H1 (cell line): ENCODE measurements at regions not wholly inside any gene's neighbourhood (a gene's known extent, or its start where the extent isn't known, plus 50 kb on each side); places are given as distances from the start of the nearest gene placed in this dataset.

Experiments
- CTCF ChIA-PET: fragments of 300-600 bp; sonication (Branson Sonifier 250); formaldehyde crosslinking; loops from one replicate; lab custom pipeline; 2021; ENCODE audit not compliant: partially characterized antibody; lab: Charles Lee
- POLR2A ChIA-PET: fragments of 300-600 bp; sonication (Branson Sonifier 250); formaldehyde crosslinking; loops from one replicate; lab custom pipeline; 2021; ENCODE audit warnings: inconsistent platforms; ENCODE audit not compliant: partially characterized antibody; lab: Charles Lee
- DNase-seq, 2 experiments: peaks; one replicate each; pipeline versions ENCODE4 v3.0.0 to v3.0.0-alpha.2; 2010 to 2022; ENCODE audit warnings: low spot score in 2 of 2, low read depth in 1 of 2, mixed read lengths in 1 of 2
- FAIRE-seq: peaks from 2 replicates; lab custom pipeline; 2011; peaks lifted over from hg19 to GRCh38; lab: Jason Lieb, UNC
- H2AFZ ChIP-seq: 2 replicates; pipeline ENCODE4 v1.8.1; 2012; ENCODE audit warnings: low read length, inconsistent platforms
- H2AK5ac ChIP-seq: 2 replicates; pipeline ENCODE4 v1.6.1; 2013; ENCODE audit warnings: low read depth, low read length
- H2BK120ac ChIP-seq: replicated peaks from 2 replicates; pipeline ENCODE3; 2013; ENCODE audit warnings: low read depth, low read length, inconsistent platforms
- H2BK12ac ChIP-seq: 2 replicates; pipeline ENCODE4 v1.6.1; 2013; ENCODE audit warnings: low read depth, low read length
- H2BK15ac ChIP-seq: 2 replicates; pipeline ENCODE4 v1.6.1; 2013; ENCODE audit warnings: low read length
- H2BK20ac ChIP-seq: 2 replicates; pipeline ENCODE4 v1.6.1; 2013; ENCODE audit warnings: low read length
- H2BK5ac ChIP-seq: 2 replicates; pipeline ENCODE4 v1.6.1; 2013; ENCODE audit warnings: low read depth, low read length
- H3K14ac ChIP-seq: 2 replicates; pipeline ENCODE4 v1.6.1; 2013; ENCODE audit warnings: inconsistent platforms; ENCODE audit not compliant: insufficient read length
- H3K18ac ChIP-seq: 2 replicates; pipeline ENCODE4 v1.6.1; 2013; ENCODE audit warnings: low read length; ENCODE audit errors: extremely low read depth
- H3K23ac ChIP-seq: 2 replicates; pipeline ENCODE4 v1.6.1; 2013; ENCODE audit warnings: inconsistent platforms; ENCODE audit not compliant: insufficient read length
- H3K23me2 ChIP-seq: 2 replicates; pipeline ENCODE4 v1.6.1; 2013; ENCODE audit warnings: low read depth, low read length
- H3K27ac ChIP-seq: 2 replicates; pipeline ENCODE4 v1.6.1; 2011; ENCODE audit warnings: low read depth, low read length, inconsistent platforms
- H3K27me3 ChIP-seq, 4 experiments: replicated peaks in 1 of 4; 1 replicate in 1 of 4; 2 replicates in 3 of 4; pipeline versions ENCODE4 v1.6.1 to v1.8.1; 2011 to 2013; ENCODE audit warnings: low read length in 3 of 4, mild to moderate bottlenecking in 3 of 4, inconsistent platforms in 2 of 4, mixed read lengths in 2 of 4, moderate library complexity in 1 of 4; ENCODE audit not compliant: control insufficient read depth in 3 of 4, insufficient read depth in 3 of 4; ENCODE audit errors: extremely low read depth in 1 of 4
- H3K36me3 ChIP-seq, 4 experiments: 2 replicates each; pipeline versions ENCODE4 v1.6.1 to v1.8.1; 2011 to 2013; ENCODE audit warnings: mild to moderate bottlenecking in 4 of 4, low read length in 3 of 4, moderate library complexity in 2 of 4, control low read depth in 1 of 4, inconsistent platforms in 1 of 4; ENCODE audit not compliant: insufficient read depth in 4 of 4, control insufficient read depth in 2 of 4
- H3K4ac ChIP-seq: replicated peaks from 2 replicates; pipeline ENCODE3; 2013; ENCODE audit warnings: low read length, low read depth, mixed read lengths, inconsistent platforms; ENCODE audit not compliant: insufficient read length
- H3K4me1 ChIP-seq, 4 experiments: replicated peaks in 1 of 4; 1 replicate in 1 of 4; 2 replicates in 3 of 4; pipeline versions ENCODE4 v1.6.1 to v1.8.1; 2011 to 2013; ENCODE audit warnings: low read length in 3 of 4, inconsistent platforms in 2 of 4, mixed read lengths in 1 of 4; ENCODE audit not compliant: insufficient read depth in 4 of 4, control insufficient read depth in 3 of 4
- H3K4me2 ChIP-seq, 2 experiments: 2 replicates each; pipeline versions ENCODE4 v1.6.1 to v1.8.1; 2011 to 2013; ENCODE audit warnings: low read depth in 2 of 2, low read length in 2 of 2, control low read depth in 1 of 2, inconsistent platforms in 1 of 2, mild to moderate bottlenecking in 1 of 2; ENCODE audit not compliant: insufficient read depth in 1 of 2
- H3K4me3 ChIP-seq, 4 experiments: fragments of 200-600, 300-600 bp in 1 of 4; sonication (generic), shearing (Covaris generic), sonication (Bioruptor Twin) in 1 of 4; 2 replicates each; pipeline versions ENCODE4 v1.5.1 to v1.8.1; 2011 to 2016; ENCODE audit warnings: low read length in 4 of 4, low read depth in 3 of 4, control low read depth in 2 of 4, inconsistent platforms in 2 of 4, mild to moderate bottlenecking in 2 of 4, mixed read lengths in 1 of 4, moderate library complexity in 1 of 4; ENCODE audit not compliant: insufficient read depth in 2 of 4; ENCODE audit errors: extremely low read depth in 1 of 4
- H3K56ac ChIP-seq: replicated peaks from 2 replicates; pipeline ENCODE3; 2013; ENCODE audit warnings: low read depth, mild to moderate bottlenecking, mixed read lengths, low read length, inconsistent platforms; ENCODE audit not compliant: insufficient read length
- H3K79me1 ChIP-seq: 2 replicates; pipeline ENCODE4 v1.6.1; 2013; ENCODE audit warnings: low read depth, low read length, control low read depth
- H3K79me2 ChIP-seq, 2 experiments: 2 replicates each; pipeline versions ENCODE4 v1.6.1 to v1.8.1; 2012 to 2013; ENCODE audit warnings: low read length in 2 of 2, mild to moderate bottlenecking in 2 of 2, inconsistent platforms in 1 of 2; ENCODE audit not compliant: insufficient read depth in 2 of 2, control insufficient read depth in 1 of 2
- H3K9ac ChIP-seq, 4 experiments: replicated peaks in 1 of 4; 1 replicate in 1 of 4; 2 replicates in 3 of 4; pipeline versions ENCODE4 v1.6.1 to v1.8.1; 2011 to 2013; ENCODE audit warnings: low read depth in 3 of 4, low read length in 3 of 4, control low read depth in 2 of 4, mild to moderate bottlenecking in 2 of 4, moderate library complexity in 2 of 4, inconsistent platforms in 1 of 4; ENCODE audit errors: extremely low read depth in 1 of 4
- H3K9me3 ChIP-seq, 2 experiments: 2 replicates each; pipeline versions ENCODE4 v1.6.1 to v1.8.1; 2012 to 2013; ENCODE audit warnings: mild to moderate bottlenecking in 2 of 2, moderate library complexity in 2 of 2, control low read depth in 1 of 2, inconsistent platforms in 1 of 2, low read depth in 1 of 2, low read length in 1 of 2, mixed read lengths in 1 of 2; ENCODE audit not compliant: insufficient read depth in 2 of 2
- H4K20me1 ChIP-seq, 2 experiments: replicated peaks in 1 of 2; 2 replicates each; pipeline versions ENCODE3 to v1.8.1; 2011 to 2013; ENCODE audit warnings: inconsistent platforms in 2 of 2, low read length in 2 of 2, mild to moderate bottlenecking in 1 of 2; ENCODE audit not compliant: insufficient read depth in 2 of 2, control insufficient read depth in 1 of 2
- H4K5ac ChIP-seq: 2 replicates; pipeline ENCODE4 v1.6.1; 2013; ENCODE audit warnings: low read length, low read depth, mixed read lengths, inconsistent platforms; ENCODE audit not compliant: insufficient read length
- H4K8ac ChIP-seq: 2 replicates; pipeline ENCODE4 v1.8.0; 2013; ENCODE audit warnings: mild to moderate bottlenecking, moderate library complexity, low read length, inconsistent platforms; ENCODE audit not compliant: insufficient read depth; ENCODE audit errors: extremely low read depth
- H4K91ac ChIP-seq: replicated peaks from 2 replicates; pipeline ENCODE3; 2013; ENCODE audit warnings: low read length, mixed read lengths, inconsistent platforms; ENCODE audit not compliant: insufficient read length
- ATF3 ChIP-seq: IDR thresholded peaks from 2 replicates; pipeline ENCODE4 v1.6.1; 2011; ENCODE audit warnings: low read depth, mild to moderate bottlenecking, low read length; ENCODE audit not compliant: insufficient read depth
- BCL11A ChIP-seq, 2 experiments: IDR thresholded peaks; one replicate each; pipeline ENCODE4 v1.6.1; 2011; ENCODE audit warnings: low read depth in 2 of 2, low read length in 2 of 2, mild to moderate bottlenecking in 2 of 2
- CHD1 ChIP-seq: IDR thresholded peaks from 2 replicates; pipeline ENCODE4 v1.6.1; 2012; ENCODE audit warnings: low read depth, low read length, improper control_type of control experiment
- CHD2 ChIP-seq: IDR thresholded peaks from 2 replicates; pipeline ENCODE4 v1.6.1; 2012; ENCODE audit warnings: low read length, improper control_type of control experiment
- CTCF ChIP-seq, 3 experiments: IDR thresholded peaks; 1 replicate in 2 of 3; 2 replicates in 1 of 3; pipeline versions ENCODE4 v1.5.1 to v1.6.1; 2011; ENCODE audit warnings: low read length in 3 of 3, mild to moderate bottlenecking in 3 of 3, inconsistent platforms in 2 of 3, low read depth in 1 of 3, moderate library complexity in 1 of 3; ENCODE audit not compliant: insufficient read depth in 1 of 3; ENCODE audit errors: control extremely low read depth in 1 of 3
- JUND ChIP-seq: IDR thresholded peaks from 2 replicates; pipeline ENCODE4 v1.6.1; 2011; ENCODE audit warnings: mild to moderate bottlenecking, improper control_type of control experiment, low read length
- NANOG ChIP-seq: IDR thresholded peaks from 2 replicates; pipeline ENCODE4 v1.6.1; 2011; ENCODE audit warnings: low read length, low read depth, mild to moderate bottlenecking, inconsistent platforms; ENCODE audit not compliant: insufficient read depth, poor library complexity, severe bottlenecking
- SP4 ChIP-seq: IDR thresholded peaks from 2 replicates; pipeline ENCODE4 v1.6.1; 2012; ENCODE audit warnings: low read length, inconsistent platforms
- TBP ChIP-seq: IDR thresholded peaks from 2 replicates; pipeline ENCODE4 v1.6.1; 2011; ENCODE audit warnings: low read depth, low read length, improper control_type of control experiment
- WGBS, 2 experiments: shearing (Covaris generic) in 1 of 2; methylation state at CpG; one replicate each; pipeline versions ENCODE4 v1.1.6 to v1.1.7; 2013 to 2015; ENCODE audit warnings: low lambda C conversion rate in 2 of 2, mixed read lengths in 2 of 2, inconsistent platforms in 1 of 2, low coverage in 1 of 2, missing lambda C conversion rate in 1 of 2; ENCODE audit not compliant: insufficient replicate concordance in 2 of 2, insufficient coverage in 1 of 2, insufficient read length in 1 of 2; ENCODE audit errors: extremely low coverage in 1 of 2, missing lambda C conversion rate in 1 of 2; 5-methylcytosine and 5-hydroxymethylcytosine counted together

- no peak overlapping the region for H2BK12ac ChIP-seq
- H3K9ac ChIP-seq: no peak overlapping the region
- ChIA-PET POLR2A (no interaction called here), CTCF (no interaction called here)
- no peaks in the 10 kb centered on the region for H4K20me1 ChIP-seq
- no peak overlapping the region for H2AFZ ChIP-seq
- no peaks in the 10 kb centered on the region; the same call in 1 of the 2 replicates for H3K23me2 ChIP-seq
- no peak overlapping the region for H3K14ac ChIP-seq
- no peak overlapping the region for H2BK120ac ChIP-seq
- H3K79me2 ChIP-seq: no peaks in the 10 kb centered on the region
- FAIRE-seq (no peak), DNase-seq (no peak)
- H4K5ac ChIP-seq: no peak overlapping the region
- H2AK5ac ChIP-seq: no peak overlapping the region
- H3K4me1 ChIP-seq: no peaks in the 10 kb centered on the region
- H3K79me1 ChIP-seq: no peaks in the 10 kb centered on the region
- no peak overlapping the region for H3K27ac ChIP-seq
- no peaks in the 10 kb centered on the region for H3K36me3 ChIP-seq
- no peak overlapping the region for H2BK20ac ChIP-seq
- H3K4ac ChIP-seq: no peak overlapping the region
- H3K9me3 ChIP-seq: no peaks in the 10 kb centered on the region
- no peak for TF ChIP-seq ATF3
- no peak for TF ChIP-seq CHD1
- no peak for TF ChIP-seq JUND
- TF ChIP-seq BCL11A (IDR thresholded peaks at IDR 0.05; ENCODE audit: low read depth in 2 of 2, low read length in 2 of 2): no peak
- TF ChIP-seq CTCF (IDR thresholded peaks at IDR 0.05; ENCODE audit: control extremely low read depth in 1 of 3, insufficient read depth in 1 of 3, low read depth in 1 of 3, low read length in 3 of 3): no peak
- no peak for TF ChIP-seq NANOG
- no peak for TF ChIP-seq SP4
- TF ChIP-seq TBP: no peak
- no peak for TF ChIP-seq CHD2
- 88% methylated on average over 2 of the region's 2 CpGs; no CpG with 5 or more reads in 1 of the 2 experiments for WGBS, 2 experiments
- no peak overlapping the region for H2BK5ac ChIP-seq
- H3K4me2 ChIP-seq: no peak overlapping the region
- H3K18ac ChIP-seq: no peak overlapping the region
- no peak overlapping the region for H2BK15ac ChIP-seq
- H3K23ac ChIP-seq: no peak overlapping the region
- no peak overlapping the region for H4K8ac ChIP-seq
- no peaks in the 10 kb centered on the region for H3K27me3 ChIP-seq
- no peak overlapping the region for H3K56ac ChIP-seq
- H3K4me3 ChIP-seq: no peak overlapping the region
- no peak overlapping the region for H4K91ac ChIP-seq
Observed at GRCh38 chr7:116322541-116322940, 112.2 kb downstream of the TES start.
